Stimulated activated CD4-positive, alpha-beta T cell treated with anti-CD3 and anti-CD28 coated beads, Interleukin-4, amount 100 ng/mL, for 1 hour (primary cell): ENCODE measurements at regions not wholly inside any gene's neighbourhood (a gene's known extent, or its start where the extent isn't known, plus 50 kb on each side); places are given as distances from the start of the nearest gene placed in this dataset.

Experiments used
- DNase-seq: peaks from one replicate; pipeline ENCODE4 v3.0.0-alpha.2; 2020

DNA sequence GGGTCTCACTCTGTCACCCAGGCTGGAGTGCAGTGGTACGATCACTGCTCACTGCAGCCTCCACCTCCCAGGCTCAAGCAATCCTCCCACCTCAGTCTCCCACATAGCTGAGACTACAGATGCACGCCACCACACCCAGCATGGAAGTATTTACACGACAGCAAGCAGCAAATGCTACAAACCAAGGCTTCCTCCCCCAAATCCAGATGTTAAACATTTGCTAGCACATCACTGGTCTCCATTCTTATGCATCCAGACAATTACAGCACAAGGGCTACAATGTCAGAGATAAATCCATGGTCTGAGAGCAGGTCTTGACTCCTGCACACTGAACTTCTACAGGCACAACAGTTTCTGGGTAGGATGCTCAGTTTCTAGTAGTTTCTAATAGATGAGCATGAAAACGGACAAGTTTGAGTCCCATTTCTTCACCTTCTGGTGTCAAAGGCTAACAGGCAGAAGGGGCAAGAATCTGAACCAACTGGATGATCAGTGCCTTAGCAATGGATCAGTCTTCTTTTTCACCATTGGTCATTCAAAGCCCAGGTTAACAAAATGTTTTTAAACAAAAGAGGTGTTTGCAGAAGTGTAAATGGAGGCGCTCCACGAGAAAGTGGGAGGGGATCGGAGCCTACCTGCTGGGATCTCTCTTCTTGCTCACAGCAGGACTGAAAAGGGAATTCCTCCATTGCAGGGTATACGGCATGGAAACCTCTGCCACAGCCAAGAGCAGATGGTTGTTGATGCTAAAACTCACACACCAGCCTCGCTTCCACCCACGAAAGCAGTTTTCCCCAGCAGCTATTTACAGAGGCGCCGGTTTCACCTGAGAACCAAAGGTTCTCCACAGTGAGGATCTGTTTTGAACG, 135.0 kb upstream of the ARL4C start:
- DNase-seq: no peak

DNA sequence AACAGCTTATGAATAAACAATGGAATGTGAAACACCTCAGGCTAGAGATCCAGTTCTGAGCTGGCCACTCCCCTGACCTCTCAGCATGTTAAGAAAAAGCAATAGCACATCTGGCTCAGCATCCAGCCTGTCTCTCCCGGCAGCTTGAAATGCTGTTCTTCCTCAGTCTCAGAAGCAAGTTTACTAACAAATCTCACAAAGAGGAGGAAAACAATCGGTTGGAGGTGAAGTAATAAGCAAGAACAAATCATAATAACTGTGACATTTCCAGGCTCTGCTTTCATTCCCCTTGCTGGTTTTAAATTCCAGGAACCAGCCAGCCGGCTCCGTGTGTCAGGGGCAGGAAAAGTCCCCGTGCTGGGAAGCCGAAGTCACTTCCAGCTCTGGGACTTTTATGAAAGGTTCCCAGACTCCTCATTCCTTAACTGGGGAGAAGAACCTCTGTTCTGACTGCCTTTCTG, 133.9 kb upstream of the ARL4C start:
- DNase-seq: no peak

- DNase-seq: no peak
These were observed 132.7 kb upstream of the ARL4C start for GRCh38 chr2:234629596-234629995.

- DNase-seq: no peak
These were observed 132.1 kb upstream of the ARL4C start for GRCh38 chr2:234628953-234629352.

DNA sequence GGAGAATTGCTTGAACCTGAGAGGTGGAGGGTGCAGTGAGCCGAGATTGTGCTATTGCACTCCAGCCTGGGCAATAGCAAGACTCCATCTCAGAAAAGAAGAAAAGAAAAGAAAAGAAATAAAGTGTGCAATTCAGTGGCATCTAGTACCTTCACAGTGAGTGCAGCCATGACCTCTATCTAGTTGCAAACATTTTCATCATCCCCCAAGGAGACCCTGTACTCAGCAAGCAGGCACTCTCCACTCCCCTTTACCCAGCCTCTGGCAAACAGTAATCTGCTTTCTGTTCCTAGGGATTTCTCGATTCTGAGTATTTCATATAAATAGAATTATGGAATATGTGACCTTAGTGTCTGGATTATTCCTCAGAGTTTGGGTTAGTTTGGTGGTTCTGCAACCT, 130.4 kb upstream of the ARL4C start:
- DNase-seq: no peak

- no peak for DNase-seq
These were observed 129.8 kb upstream of the ARL4C start for GRCh38 chr2:234626566-234627130.

GRCh38 chr2:234625626-234626250, 128.9 kb upstream of the ARL4C start:
- DNase-seq: no peak

GRCh38 chr2:234623521-234623991, 126.7 kb upstream of the ARL4C start:
- DNase-seq: no peak

GRCh38 chr2:234621120-234621519, 124.2 kb upstream of the ARL4C start:
- DNase-seq: no peak

DNA sequence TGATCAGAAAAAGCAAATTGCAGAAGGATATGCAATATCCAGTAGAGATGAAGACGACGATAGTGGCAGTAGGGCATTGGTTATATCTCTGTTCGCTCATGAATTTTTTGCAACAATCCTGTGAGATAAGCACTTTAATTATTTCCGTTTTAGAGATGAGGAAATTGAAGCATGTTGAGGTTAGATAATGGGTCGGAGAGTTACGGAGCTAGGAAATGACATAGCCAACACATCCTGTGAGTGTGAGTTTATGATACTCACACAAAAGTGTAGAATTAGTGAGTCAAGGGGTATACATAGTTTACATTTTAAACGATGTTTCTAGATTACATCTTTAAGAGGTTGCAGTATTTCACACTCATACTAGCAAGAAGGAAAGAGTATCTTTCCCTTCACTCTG, 123.1 kb upstream of the ARL4C start:
- DNase-seq: no peak

GRCh38 chr2:234615643-234616356, 118.9 kb upstream of the ARL4C start:
- DNase-seq: no peak

- DNase-seq: no peak
These were observed 114.3 kb upstream of the ARL4C start for GRCh38 chr2:234611209-234611608.

DNA sequence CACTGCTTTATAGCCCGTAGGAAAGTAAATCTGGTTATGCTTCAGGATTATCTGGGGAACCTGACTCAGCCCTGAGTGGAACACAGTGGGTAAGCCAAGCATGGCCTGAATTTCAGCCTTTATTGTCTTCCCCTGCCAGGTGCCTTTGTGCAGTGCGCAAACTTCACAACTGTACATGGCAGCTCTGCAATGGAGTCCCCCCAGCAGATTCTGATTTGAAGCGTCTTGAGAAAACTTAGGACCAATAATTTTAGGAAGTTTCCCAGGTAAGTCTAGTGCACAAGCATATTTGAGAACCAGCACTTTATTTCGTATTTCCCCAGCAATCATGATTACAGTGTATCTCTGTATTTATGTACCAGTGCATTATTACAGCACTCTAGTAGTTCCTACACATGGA, 112.1 kb upstream of the ARL4C start:
- DNase-seq: no peak

- DNase-seq: no peak
These were observed 110.8 kb upstream of the ARL4C start for GRCh38 chr2:234607691-234608090.

GRCh38 chr2:234606896-234607295, 110.0 kb upstream of the ARL4C start:
- DNase-seq: no peak

DNA sequence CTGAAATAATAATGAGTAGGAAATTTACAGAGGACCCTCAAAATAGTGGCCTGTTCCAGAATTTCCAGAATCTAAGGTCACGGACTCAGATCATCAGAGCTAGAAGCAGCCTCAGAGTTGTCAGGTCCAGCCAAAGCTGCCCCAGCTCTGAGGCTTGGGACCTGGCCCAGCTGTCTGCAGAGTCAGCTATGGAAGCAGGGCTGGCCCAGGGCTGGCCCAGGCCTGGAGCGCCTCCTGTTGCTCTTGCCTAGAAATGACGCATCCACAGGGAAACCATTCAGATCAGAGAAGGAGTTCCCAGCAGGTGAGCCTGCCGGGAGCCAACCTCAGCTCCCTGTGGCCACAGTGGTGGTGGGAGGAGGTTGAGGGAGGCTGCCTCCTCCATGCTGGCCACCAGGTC, 106.7 kb upstream of the ARL4C start:
- no peak for DNase-seq

DNA sequence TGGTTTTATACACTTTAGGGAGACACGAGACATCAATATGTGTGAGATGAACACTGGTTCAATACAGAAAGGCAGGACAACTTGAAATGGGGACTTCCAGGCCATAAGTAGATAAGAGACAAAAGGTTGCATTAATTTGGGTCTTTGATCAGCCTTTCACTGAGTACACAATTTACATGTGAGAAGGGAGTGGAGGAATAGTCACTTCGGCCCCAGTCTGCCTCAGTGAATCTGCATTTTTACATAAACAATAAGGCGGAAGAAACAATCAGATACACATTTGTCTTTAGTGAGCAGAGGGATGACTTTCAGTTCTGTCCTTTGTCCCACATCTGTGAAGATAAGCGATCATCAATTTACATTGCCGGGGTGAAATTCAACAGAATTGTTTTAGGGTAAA, 104.3 kb upstream of the ARL4C start:
- DNase-seq: no peak

- no peak for DNase-seq
These were observed 100.6 kb upstream of the ARL4C start for GRCh38 chr2:234597576-234597861.

- DNase-seq: no peak
These were observed 100.1 kb upstream of the ARL4C start for GRCh38 chr2:234596696-234597575.

GRCh38 chr2:234595829-234596228, 98.9 kb upstream of the ARL4C start:
- no peak for DNase-seq

GRCh38 chr2:234594715-234595114, 97.8 kb upstream of the ARL4C start:
- no peak for DNase-seq

DNA sequence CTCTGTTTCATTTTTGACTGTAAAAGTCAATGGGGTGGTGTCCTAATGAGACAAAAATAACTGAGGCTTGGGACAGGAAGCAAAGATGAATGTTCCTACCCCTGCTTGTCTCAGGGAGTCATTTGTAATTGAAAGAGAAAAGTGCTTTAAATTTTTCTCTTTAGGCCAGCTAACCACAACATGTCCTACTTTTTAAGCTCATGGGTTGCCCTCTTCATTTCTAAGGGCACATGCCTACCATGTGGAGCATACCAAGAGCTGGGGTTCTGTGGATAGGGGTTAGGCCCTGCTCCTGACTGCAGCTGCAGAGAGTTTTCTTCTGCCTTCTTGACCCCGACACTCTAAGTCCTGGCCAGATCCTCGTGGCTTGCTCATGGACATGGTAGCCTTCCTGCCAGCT, 96.8 kb upstream of the ARL4C start:
- no peak for DNase-seq

- DNase-seq: no peak
These were observed 95.7 kb upstream of the ARL4C start for GRCh38 chr2:234592541-234592940.
